D721Med (cell line): ENCODE measurements at regions not wholly inside any gene's neighbourhood (a gene's known extent, or its start where the extent isn't known, plus 50 kb on each side); places are given as distances from the start of the nearest gene placed in this dataset.

Source experiments
- DNase-seq: peaks from one replicate; pipeline ENCODE4 v3.0.0; 2011; ENCODE audit warnings: low spot score; ENCODE audit not compliant: insufficient read length
- FAIRE-seq: peaks from 2 replicates; lab custom pipeline; 2011; peaks lifted over from hg19 to GRCh38; lab: Jason Lieb, UNC
- CTCF ChIP-seq: IDR thresholded peaks from 2 replicates; pipeline ENCODE4 v1.5.1; 2012; ENCODE audit warnings: mild to moderate bottlenecking, control low read depth; ENCODE audit not compliant: insufficient read depth; ENCODE audit errors: missing control alignments

GRCh38 chr9:86562691-86563090 lies 208.5 kb upstream of the TUT7 start:
- DNase-seq (no peak), FAIRE-seq (no peak)
- TF ChIP-seq CTCF = no peak

GRCh38 chr9:86557918-86558317 lies 203.7 kb upstream of the TUT7 start:
- TF ChIP-seq CTCF = no peak
- FAIRE-seq = no peak
- DNase-seq = no peak

- no peak for TF ChIP-seq CTCF
- FAIRE-seq (no peak), DNase-seq (no peak)
Measured at GRCh38 chr9:86557063-86557766, 203.0 kb upstream of the TUT7 start.

GRCh38 chr9:86555661-86556060 lies 201.5 kb upstream of the TUT7 start:
- FAIRE-seq (no peak), DNase-seq (no peak)
- TF ChIP-seq CTCF = no peak

GRCh38 chr9:86550401-86550800 lies 196.2 kb upstream of the TUT7 start:
- DNase-seq (no peak), FAIRE-seq (no peak)
- TF ChIP-seq CTCF = no peak

- FAIRE-seq = no peak
Measured at GRCh38 chr9:86549920-86550319, 195.7 kb upstream of the TUT7 start.

More at GRCh38 chr9:86549920-86550319, 195.7 kb upstream of the TUT7 start:
- DNase-seq = no peak
- TF ChIP-seq CTCF = no peak
